ENCODE measurements at regions not wholly inside any gene's neighbourhood (a gene's known extent, or its start where the extent isn't known, plus 50 kb on each side); places are given as distances from the start of the nearest gene placed in this dataset.

DNA sequence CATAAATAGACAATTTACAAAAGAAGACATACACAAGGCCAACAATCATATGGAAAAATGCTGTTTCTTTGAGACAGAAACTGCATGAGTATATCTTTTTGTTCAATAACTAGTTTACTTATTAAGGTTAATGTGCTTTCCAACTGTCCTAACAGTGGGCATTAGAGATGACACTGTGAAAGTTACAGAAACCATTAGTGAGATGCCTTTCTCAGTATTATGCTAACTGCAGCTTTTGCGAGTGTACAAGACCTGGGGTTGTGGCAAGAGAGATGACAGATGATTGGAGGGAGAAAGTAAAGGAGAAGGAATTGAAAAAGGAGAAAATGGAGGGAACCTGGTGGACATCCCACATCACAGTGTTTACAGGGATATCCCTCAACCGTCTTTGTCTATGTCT is 640.5 kb downstream of the ZPLD1 start:
- DNase-seq: no peak

DNA sequence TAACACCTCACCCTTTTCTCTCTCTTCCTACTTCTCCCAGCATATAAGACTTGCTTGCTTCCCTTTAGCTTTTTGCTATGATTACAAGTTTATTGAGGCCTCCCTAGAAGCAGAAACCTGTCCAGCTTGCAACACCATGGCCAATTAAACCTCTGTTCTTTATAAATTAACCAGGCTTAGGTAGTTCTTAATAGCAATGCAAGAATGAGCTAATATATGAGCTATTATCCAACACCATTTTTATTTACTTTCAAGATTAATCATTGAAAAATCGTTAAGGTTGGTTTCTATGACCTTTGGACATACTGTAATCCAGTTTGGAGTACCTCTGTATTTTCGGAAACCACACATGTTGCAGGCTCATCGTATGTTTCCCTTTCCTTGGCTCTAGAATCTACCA is 643.1 kb downstream of the ZPLD1 start:
- no peak for DNase-seq

DNA sequence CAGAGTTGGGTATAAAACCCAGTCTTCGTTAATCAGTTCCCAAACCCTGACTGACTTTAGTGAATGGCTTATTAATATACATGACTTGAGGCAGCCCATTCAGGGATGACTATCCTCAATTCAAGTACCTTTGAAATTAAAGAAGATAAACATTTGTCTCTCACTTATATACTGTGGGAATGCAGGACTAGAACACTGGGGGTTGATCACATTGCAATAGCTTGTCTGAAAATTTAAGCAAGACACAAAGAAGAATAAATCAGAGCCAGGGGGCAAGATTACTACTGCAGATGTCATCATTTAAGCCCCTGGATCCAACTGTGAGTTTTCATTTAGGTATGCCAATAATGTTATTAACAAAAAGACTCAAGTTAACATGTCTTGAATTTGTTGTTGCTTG is 647.7 kb downstream of the ZPLD1 start:
- no peak for DNase-seq

GRCh38 chr3:103083848-103084631 is 649.2 kb downstream of the ZPLD1 start:
- no peak for DNase-seq

DNA sequence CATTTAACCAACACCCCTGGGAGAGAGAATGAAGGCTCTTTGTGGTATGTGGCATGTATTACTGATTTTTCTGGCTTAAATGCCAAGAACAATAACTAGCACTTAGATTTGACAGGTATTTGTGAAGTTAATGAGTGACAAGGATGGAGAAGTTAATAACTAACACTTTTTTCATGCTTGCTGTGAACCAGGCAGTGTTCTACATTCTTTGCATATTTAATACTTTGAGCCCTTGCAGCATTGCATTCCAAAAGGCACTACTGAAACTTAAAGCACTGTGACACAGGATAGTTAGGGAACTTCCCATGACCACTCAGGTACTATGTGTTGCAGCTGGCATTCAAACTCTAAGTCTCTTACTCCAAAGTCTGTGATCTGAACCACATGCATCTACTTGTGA is 650.6 kb downstream of the ZPLD1 start:
- DNase-seq: no peak

DNA sequence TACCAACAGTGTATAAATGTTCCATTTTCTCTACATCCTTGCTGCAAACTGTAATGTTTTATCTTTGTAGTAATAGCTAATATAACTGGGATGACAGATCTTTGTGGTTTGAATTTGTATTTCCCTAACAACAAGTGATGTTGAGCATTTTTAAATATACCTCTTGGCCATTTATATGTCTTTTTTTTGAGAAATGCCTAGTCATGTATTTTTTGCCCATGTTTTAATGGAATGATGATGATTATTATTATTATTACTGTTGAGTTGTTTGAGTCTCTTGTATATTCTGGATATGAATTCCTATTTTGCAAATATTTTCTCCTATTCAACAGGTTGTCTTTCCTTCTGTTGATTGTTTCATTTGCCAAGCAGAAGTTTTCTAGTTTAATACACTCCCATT is 654.9 kb downstream of the ZPLD1 start:
- DNase-seq: no peak

- DNase-seq: no peak
These were observed 670.4 kb downstream of the ZPLD1 start for GRCh38 chr3:103105206-103105605.

GRCh38 chr3:103112273-103112672 is 677.5 kb downstream of the ZPLD1 start:
- no peak for DNase-seq

DNA sequence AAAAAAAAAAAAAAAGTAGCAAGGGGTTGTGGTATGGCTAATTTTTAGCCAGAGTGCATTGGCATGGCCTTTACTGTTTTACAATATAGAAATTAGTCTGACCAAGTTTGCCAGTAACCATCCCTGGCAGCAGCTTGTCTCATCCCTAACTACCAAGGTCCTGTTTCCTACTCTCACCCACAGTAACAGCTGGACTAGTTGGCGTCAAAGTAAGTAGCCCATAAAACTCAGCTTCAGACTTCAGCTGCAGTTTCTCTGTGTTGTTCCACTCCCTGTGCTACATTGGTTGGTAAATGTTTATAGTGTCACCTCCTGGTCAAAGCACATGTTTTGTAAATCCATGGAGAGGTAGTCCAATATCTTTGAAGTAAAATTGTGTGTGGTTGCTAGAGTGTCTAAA is 691.3 kb downstream of the ZPLD1 start:
- DNase-seq: no peak

DNA sequence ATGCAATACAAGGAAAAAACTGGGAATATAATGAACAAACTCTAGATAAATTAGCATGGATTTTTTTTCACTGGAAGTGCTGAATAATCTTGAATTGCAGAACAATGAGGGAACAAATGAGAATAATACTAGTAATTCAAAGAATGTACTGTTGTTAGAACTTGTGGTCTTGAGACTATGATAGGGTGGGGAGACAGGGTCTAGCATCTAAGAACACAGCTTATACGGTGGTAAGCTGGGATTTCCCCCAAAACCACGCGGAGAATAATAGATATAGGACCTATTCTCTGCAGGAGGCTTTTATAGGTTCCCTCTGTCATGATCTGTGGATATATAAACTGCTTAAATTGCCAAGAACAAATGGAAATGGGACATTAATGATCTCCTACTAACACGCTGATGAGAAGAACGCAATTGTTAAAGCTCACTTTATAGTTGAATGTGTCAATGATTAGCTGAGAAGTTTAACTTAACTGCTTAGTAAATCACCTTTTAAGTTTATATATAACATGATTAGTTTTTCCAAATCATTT is 692.3 kb downstream of the ZPLD1 start:
- no peak for DNase-seq

DNA sequence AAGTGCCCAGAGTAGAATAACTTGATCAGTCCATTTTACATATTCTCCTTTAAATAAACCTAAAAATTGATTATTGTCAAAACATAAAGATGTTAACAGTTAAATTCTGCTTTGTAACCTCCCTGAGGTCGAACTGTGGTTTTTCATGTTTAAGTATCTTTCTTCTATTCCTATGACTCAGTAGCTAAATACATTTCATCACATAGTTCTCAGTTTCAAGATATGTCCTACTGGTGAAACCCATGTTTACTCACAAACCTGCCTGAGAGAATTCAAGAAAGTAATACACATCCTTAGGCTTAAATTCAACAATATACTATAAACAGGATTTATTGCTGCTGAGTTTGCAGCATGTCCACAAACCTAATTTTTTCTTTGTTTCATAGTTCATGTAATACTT is 692.9 kb downstream of the ZPLD1 start:
- no peak for DNase-seq

GRCh38 chr3:103134023-103134724 is 699.4 kb downstream of the ZPLD1 start:
- DNase-seq: no peak

DNA sequence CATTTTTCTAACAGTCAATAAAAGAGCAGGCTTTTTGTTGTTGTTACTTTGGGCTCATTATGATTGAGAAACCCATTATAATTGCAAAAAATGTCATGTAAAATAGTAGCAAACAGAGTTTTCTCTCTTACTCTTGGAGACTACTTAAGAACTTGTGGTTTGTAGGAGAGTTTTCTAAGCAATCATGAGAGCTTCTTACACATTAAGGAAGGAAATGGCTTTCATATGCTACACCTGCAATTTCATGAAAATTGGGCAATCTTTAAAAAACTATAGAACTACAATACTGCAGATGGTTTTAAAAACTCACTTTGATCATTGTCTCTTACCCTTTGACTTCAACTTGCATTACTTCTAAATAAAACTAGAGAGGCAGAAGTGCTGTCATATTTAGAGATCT is 701.8 kb downstream of the ZPLD1 start:
- no peak for DNase-seq

GRCh38 chr3:103137830-103138229 is 703.0 kb downstream of the ZPLD1 start:
- DNase-seq: no peak

DNA sequence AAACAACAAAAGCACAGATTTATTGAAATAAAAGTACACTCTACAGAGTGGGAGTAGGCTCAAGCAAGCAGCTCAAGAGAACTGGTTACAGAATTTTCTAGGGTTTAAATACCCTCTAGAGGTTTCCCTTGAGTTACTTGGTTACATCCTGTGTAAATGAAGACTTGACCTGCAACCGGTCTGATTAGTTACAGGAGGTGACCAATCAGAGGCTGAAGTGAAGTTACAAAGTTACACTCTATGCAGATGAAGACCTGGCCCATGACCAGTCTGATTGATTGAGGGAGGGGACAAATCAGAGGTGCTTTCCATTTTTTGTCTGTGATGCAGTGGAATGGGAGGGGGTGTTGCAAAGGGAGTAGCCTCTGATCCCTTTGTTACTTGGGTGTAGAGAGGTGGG is 723.4 kb downstream of the ZPLD1 start:
- DNase-seq: no peak

DNA sequence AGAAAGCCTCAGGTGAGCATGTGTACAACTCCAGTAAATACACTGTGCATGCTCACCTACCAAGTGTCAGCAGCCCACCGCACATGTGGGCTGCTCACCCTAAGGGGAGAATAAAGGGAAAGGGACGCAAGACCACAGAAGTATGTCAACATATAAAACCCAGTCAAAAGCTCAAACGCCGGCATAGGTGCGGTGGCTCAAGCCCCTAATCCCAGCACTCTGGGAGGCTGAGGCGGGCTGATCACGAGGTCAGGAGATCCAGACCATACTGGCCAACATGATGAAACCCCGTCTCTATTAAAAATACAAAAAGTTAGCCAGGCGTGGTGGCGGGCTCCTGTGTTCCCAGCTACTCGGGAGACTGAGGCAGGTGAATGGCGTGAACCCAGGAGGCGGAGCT is 732.1 kb downstream of the ZPLD1 start:
- DNase-seq: no peak

- no peak for DNase-seq
These were observed 733.0 kb downstream of the ZPLD1 start for GRCh38 chr3:103167850-103168249.

DNA sequence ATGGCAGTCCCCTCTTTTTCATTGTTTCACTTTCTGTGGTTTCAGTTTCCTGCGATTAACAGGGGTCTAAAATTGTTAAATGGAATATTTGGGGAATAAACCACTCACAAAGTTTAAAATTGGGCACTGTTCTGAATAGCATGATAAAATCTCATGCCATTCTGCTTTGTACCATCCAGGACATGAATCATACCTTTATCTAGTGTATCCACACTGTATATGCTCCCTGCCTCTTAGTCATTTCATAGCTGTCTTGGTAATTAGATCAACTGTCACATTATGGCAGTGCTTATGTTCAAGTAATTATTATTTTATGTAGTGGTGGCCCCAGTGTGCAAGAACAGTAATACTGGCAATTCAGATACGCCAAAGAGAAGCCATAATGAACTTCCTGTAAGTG is 734.5 kb downstream of the ZPLD1 start:
- DNase-seq: no peak

- no peak for DNase-seq
These were observed 735.8 kb downstream of the ZPLD1 start for GRCh38 chr3:103170651-103171050.

DNA sequence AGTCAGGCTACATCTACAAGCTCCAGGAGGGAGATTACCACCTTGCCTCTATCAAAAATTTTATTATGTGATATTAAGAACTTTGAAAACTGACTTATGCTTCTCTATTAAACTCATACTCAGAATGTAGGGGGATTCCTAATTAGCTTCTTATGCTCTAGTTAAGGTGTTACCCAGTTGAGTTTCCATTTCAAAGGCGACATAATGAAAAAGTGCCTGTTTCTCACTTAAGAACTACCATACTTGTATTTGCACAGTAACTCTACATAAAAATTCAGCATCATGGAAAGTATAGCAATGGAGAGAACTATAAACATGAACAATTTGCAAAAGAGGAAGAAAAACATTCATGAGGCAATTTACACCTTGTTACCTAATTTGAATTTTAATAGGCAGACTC is 739.1 kb downstream of the ZPLD1 start:
- DNase-seq: no peak

GRCh38 chr3:103181160-103181559 is 746.3 kb downstream of the ZPLD1 start:
- DNase-seq: no peak

- no peak for DNase-seq
These were observed 750.0 kb downstream of the ZPLD1 start for GRCh38 chr3:103184772-103185171.

DNA sequence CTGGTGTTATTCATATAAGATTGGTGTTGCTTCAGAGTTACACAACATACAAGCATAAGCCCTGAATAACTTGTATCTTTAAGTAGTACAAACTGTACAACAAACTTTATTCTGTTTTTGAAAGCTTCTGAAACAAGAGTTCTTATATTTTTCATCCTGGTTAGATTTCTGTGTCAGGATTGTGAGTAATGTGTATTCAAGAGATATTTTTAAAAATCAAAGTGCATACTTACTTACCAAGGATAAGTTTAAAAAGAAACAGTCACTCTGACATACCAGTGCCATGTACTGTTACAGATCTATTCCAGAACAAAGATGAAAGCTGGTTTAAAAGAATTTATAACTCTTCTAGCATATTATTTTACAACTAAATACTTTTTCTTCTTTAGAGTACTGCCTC is 755.1 kb downstream of the ZPLD1 start:
- no peak for DNase-seq

DNA sequence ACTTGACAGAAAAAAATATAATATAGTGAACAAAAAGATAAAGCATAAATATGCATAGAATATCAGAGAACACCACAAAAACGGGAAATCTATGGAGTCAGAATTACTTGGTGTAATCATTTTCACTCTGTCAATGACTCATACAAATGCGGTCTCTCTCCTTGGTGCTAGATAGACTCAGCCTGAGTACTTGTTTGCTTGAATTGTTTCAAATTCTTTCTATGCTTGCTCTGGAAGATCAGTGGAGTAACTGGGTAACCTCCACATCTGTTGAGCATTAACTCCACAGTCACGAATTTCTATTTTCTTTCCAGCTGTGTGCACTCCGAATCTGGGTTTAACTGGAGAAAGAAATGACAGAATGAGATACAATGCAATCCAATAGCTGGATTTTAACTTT is 760.4 kb downstream of the ZPLD1 start:
- DNase-seq: no peak

- no peak for DNase-seq
These were observed 768.6 kb downstream of the ZPLD1 start for GRCh38 chr3:103203441-103203840.

Data from activated CD4-positive, alpha-beta T cell treated with anti-CD3 and anti-CD28 coated beads for 4 hours (primary cell).